Adrenal gland (tissue), 9 donors: ENCODE measurements at regions not wholly inside any gene's neighbourhood (a gene's known extent, or its start where the extent isn't known, plus 50 kb on each side); places are given as distances from the start of the nearest gene placed in this dataset.

Experiments
- DNase-seq, 7 donors: peaks; one replicate each; pipeline ENCODE4 v3.0.0-alpha.2; 2019 to 2020
- H3K27ac ChIP-seq, 5 donors: fragments of 200-600 bp; sonication (generic) in 4 of 5; 1 replicate in 3 of 5; 2 replicates in 2 of 5; pipeline versions ENCODE4 v1.5.1 to v1.8.0; 2016 to 2020; ENCODE audit warnings: mild to moderate bottlenecking in 1 of 5
- H3K27me3 ChIP-seq: fragments of 200-600 bp; 2 replicates; pipeline ENCODE4 v1.8.0; 2021
- H3K36me3 ChIP-seq, 2 donors: fragments of 200-600 bp; replicated peaks in 1 of 2; 1 replicate in 1 of 2; 2 replicates in 1 of 2; pipeline versions ENCODE4 v1.5.1 to v1.8.0; 2018 to 2022
- H3K4me1 ChIP-seq, 2 donors: fragments of 200-600 bp; replicated peaks in 1 of 2; 1 replicate in 1 of 2; 2 replicates in 1 of 2; pipeline versions ENCODE4 v1.5.1 to v1.8.0; 2018 to 2021
- H3K4me3 ChIP-seq, 4 donors: fragments of 200-600 bp; sonication (generic) in 3 of 4; one replicate each; pipeline ENCODE4 v1.5.1; 2016 to 2018
- H3K9me3 ChIP-seq, 3 donors: fragments of 200-600 bp; sonication (generic) in 1 of 3; replicated peaks in 1 of 3; 1 replicate in 2 of 3; 2 replicates in 1 of 3; pipeline versions ENCODE4 v1.5.1 to v1.8.0; 2016 to 2021
- CTCF ChIP-seq, 6 experiments: fragments of 450-650 bp in 4 of 6; fragments of 200-600 bp in 2 of 6; sonication (generic) in 1 of 6; IDR thresholded peaks; 1 replicate in 5 of 6; 2 replicates in 1 of 6; pipeline versions ENCODE4 v1.5.1 to v1.8.0; 2016 to 2021; ENCODE audit warnings: antibody characterized with exemption in 6 of 6, mild to moderate bottlenecking in 2 of 6, moderate library complexity in 1 of 6
- POLR2A ChIP-seq, 2 donors: fragments of 450-650 bp; IDR thresholded peaks; one replicate each; pipeline ENCODE4 v1.6.1; 2017; ENCODE audit warnings: antibody characterized with exemption in 2 of 2, mild to moderate bottlenecking in 2 of 2, moderate library complexity in 1 of 2
- WGBS, 4 donors: extraction: QIAGEN DNeasy Blood & Tissue Kit in 2 of 4; methylation state at CpG; one replicate each; pipeline versions ENCODE4 v1.1.5 to v1.1.7; 2013 to 2017; 5-methylcytosine and 5-hydroxymethylcytosine counted together
- intact Hi-C, 2 donors: fragments of 100-400 bp; cut with DNase I; formaldehyde crosslinking; loops; one replicate each; pipeline versions ENCODE4 v1.14.1 to v1.15.0; 2022 to 2023
- donor health status: healthy with polysubstance abuse.
- donor health status: Bipolar disorder and iron deficiency.
- donor health status: DM: yes; HTN: yes; CAD: no.
- donor health status: DM: no; HTN: no; CAD: no.
- donor health status: DM: no; HTN: no; CAD: no.

GRCh38 chr1:58250587-58250948 is 296.0 kb downstream of the OMA1 start:
- no peak overlapping the region for H3K27ac ChIP-seq
- H3K4me1 ChIP-seq: peaks cover 7 to 9% of the 10 kb centered on the region in 2 donors
- H3K4me3 ChIP-seq: no peak overlapping the region
- H3K9me3 ChIP-seq: no peaks in the 10 kb centered on the region
- WGBS, 4 donors: 5 to 23% (median 12%) methylated on average over 2 to 9 of the region's 9 CpGs
- H3K36me3 ChIP-seq: no peaks in the 10 kb centered on the region
- TF ChIP-seq CTCF (IDR thresholded peaks at IDR 0.05) (no peak), POLR2A (IDR thresholded peaks at IDR 0.05) (no peak)
- DNase-seq: no peak
- intact Hi-C loops: no loop called here
- peaks cover 27% of the 10 kb centered on the region for H3K27me3 ChIP-seq

- TF ChIP-seq CTCF (IDR thresholded peaks at IDR 0.05) (no peak), POLR2A (IDR thresholded peaks at IDR 0.05) (no peak)
- DNase-seq: peak in 4 of 7 donors; percentile 6 to 62 (median 16)
- Histone ChIP-seq H3K4me1 (peaks cover 7 to 9% of the 10 kb centered on the region in 2 donors), H3K27me3 (peaks cover 27% of the 10 kb centered on the region), H3K27ac (no peak overlapping the region), H3K4me3 (no peak overlapping the region), H3K36me3 (no peaks in the 10 kb centered on the region), H3K9me3 (no peaks in the 10 kb centered on the region)
- intact Hi-C loops: no loop called here
- WGBS, 4 donors: 0 to 1% (median 1%) methylated on average over 5 to 81 of the region's 81 CpGs
Measured at GRCh38 chr1:58249737-58250586, 296.6 kb downstream of the OMA1 start.

GRCh38 chr1:58249388-58249736 is 297.2 kb downstream of the OMA1 start:
- H3K27me3 ChIP-seq: peaks cover 27% of the 10 kb centered on the region
- TF ChIP-seq POLR2A (IDR thresholded peaks at IDR 0.05) (no peak), CTCF (IDR thresholded peaks at IDR 0.05) (no peak)
- H3K27ac ChIP-seq: no peak overlapping the region
- intact Hi-C loops: no loop called here
- no peak for DNase-seq
- peaks cover 7 to 9% of the 10 kb centered on the region in 2 donors for H3K4me1 ChIP-seq
- H3K36me3 ChIP-seq: no peaks in the 10 kb centered on the region
- 2 to 5% (median 3%) methylated on average over 14 of the region's 14 CpGs for WGBS, 4 donors
- H3K9me3 ChIP-seq: no peaks in the 10 kb centered on the region
- no peak overlapping the region for H3K4me3 ChIP-seq

- no peak for TF ChIP-seq CTCF (IDR thresholded peaks at IDR 0.05)
- TF ChIP-seq POLR2A (IDR thresholded peaks at IDR 0.05): no peak
- Histone ChIP-seq H3K27me3 (peaks cover 27% of the 10 kb centered on the region), H3K4me1 (peaks cover 7 to 9% of the 10 kb centered on the region in 2 donors), H3K4me3 (no peak overlapping the region), H3K36me3 (no peaks in the 10 kb centered on the region), H3K9me3 (no peaks in the 10 kb centered on the region), H3K27ac (no peak overlapping the region)
- no peak for DNase-seq
- intact Hi-C loops: no loop called here
- 2 to 7% (median 4%) methylated on average over 9 to 11 of the region's 11 CpGs for WGBS, 4 donors
Measured at GRCh38 chr1:58248791-58249190, 297.7 kb downstream of the OMA1 start.
